HCT116 (cell line): ENCODE measurements at regions not wholly inside any gene's neighbourhood (a gene's known extent, or its start where the extent isn't known, plus 50 kb on each side); places are given as distances from the start of the nearest gene placed in this dataset.

ENCODE experiments used
- CTCF ChIP-seq, 3 experiments: fragments of 200-600 bp in 1 of 3; sonication (generic) in 1 of 3; IDR thresholded peaks in 2 of 3; conservative IDR thresholded peaks in 1 of 3; 2 replicates each; pipeline ENCODE4 v1.5.1; 2012 to 2017; ENCODE audit warnings: low read depth in 2 of 3, low read length in 2 of 3, antibody characterized with exemption in 1 of 3, borderline replicate concordance in 1 of 3, control low read depth in 1 of 3, mild to moderate bottlenecking in 1 of 3, mixed read lengths in 1 of 3, mixed run types in 1 of 3, moderate library complexity in 1 of 3; ENCODE audit not compliant: insufficient read depth in 1 of 3
- ELF1 ChIP-seq: IDR thresholded peaks from 2 replicates; pipeline ENCODE4 v1.6.1; 2012; ENCODE audit warnings: low read depth, borderline replicate concordance
- EZH2phosphoT487 ChIP-seq: fragments of 200-600 bp; IDR thresholded peaks from 2 replicates; pipeline ENCODE4 v1.6.1; 2018; ENCODE audit warnings: antibody characterized with exemption, borderline replicate concordance
- JUND ChIP-seq: IDR thresholded peaks from 2 replicates; pipeline ENCODE4 v1.6.1; 2012
- MAX ChIP-seq: IDR thresholded peaks from 2 replicates; pipeline ENCODE4 v1.6.1; 2012
- POLR2A ChIP-seq: IDR thresholded peaks from 2 replicates; pipeline ENCODE4 v1.7.0; 2011; ENCODE audit warnings: borderline replicate concordance; ENCODE audit not compliant: insufficient read depth, insufficient read length; ENCODE audit errors: extremely low read depth
- POLR2AphosphoS5 ChIP-seq: IDR thresholded peaks from 2 replicates; pipeline ENCODE4 v1.6.1; 2011; ENCODE audit warnings: mild to moderate bottlenecking, low read depth, low read length, moderate library complexity
- REST ChIP-seq: IDR thresholded peaks from 2 replicates; pipeline ENCODE4 v1.6.1; 2012; ENCODE audit warnings: low read depth

- TF ChIP-seq REST (no peak), CTCF (IDR thresholded peaks at IDR 0.05 in 2 of 3, conservative IDR thresholded peaks at IDR 0.05 in 1 of 3; ENCODE audit: borderline replicate concordance in 1 of 3, insufficient read depth in 1 of 3, low read depth in 2 of 3, low read length in 2 of 3) (no peak), POLR2A (no peak), MAX (no peak), ELF1 (no peak), JUND (no peak), POLR2AphosphoS5 (no peak), EZH2phosphoT487 (no peak)
These were observed 92.3 kb upstream of the DCLK2 start for GRCh38 chr4:149985981-149986380.
